AG04449 (cell line): ENCODE measurements at regions not wholly inside any gene's neighbourhood (a gene's known extent, or its start where the extent isn't known, plus 50 kb on each side); places are given as distances from the start of the nearest gene placed in this dataset.

Source experiments
- CTCF ChIA-PET: fragments of 350-600 bp; formaldehyde crosslinking; extraction: SDS; loops from one replicate; lab custom pipeline; 2021; ENCODE audit warnings: antibody characterized with exemption; lab: Yijun Ruan, JAX
- POLR2A ChIA-PET: fragments of 400-600, 350-600 bp; formaldehyde crosslinking; extraction: SDS; loops from one replicate; lab custom pipeline; 2020; ENCODE audit warnings: antibody characterized with exemption, inconsistent platforms; lab: Yijun Ruan, JAX
- DNase-seq: peaks from one replicate; pipeline ENCODE4 v3.0.0-alpha.2; 2010; ENCODE audit warnings: low read depth, low spot score
- H3K4me3 ChIP-seq: 2 replicates; pipeline ENCODE4 v1.5.1; 2011; ENCODE audit warnings: low read depth, mild to moderate bottlenecking, control low read depth, low read length
- CTCF ChIP-seq: IDR thresholded peaks from one replicate; pipeline ENCODE4 v1.5.1; 2011; ENCODE audit warnings: mild to moderate bottlenecking, moderate library complexity, low read length, control low read depth, inconsistent platforms; ENCODE audit not compliant: insufficient read depth; ENCODE audit errors: missing control alignments

- DNase-seq = no peak
- POLR2A ChIA-PET = no interaction called here
- no peak overlapping the region for H3K4me3 ChIP-seq
- CTCF ChIA-PET = interaction anchor here (1.1 to 6.3 kb wide), 4 partner anchors 10 to 381 kb away, joined by 4 to 78 read pairs (median 10); no protein-coding TSS in a partner anchor
- TF ChIP-seq CTCF = no peak
Observed at GRCh38 chr12:63419154-63419553, 249.1 kb downstream of the DPY19L2 start.

GRCh38 chr12:63416788-63417187, 251.5 kb downstream of the DPY19L2 start:
- ChIA-PET CTCF (no interaction called here), POLR2A (no interaction called here)
- TF ChIP-seq CTCF = no peak
- no peak for DNase-seq
- no peak overlapping the region for H3K4me3 ChIP-seq

- no peak for DNase-seq
- ChIA-PET POLR2A (no interaction called here), CTCF (no interaction called here)
- no peak overlapping the region for H3K4me3 ChIP-seq
- no peak for TF ChIP-seq CTCF
Observed at GRCh38 chr12:63415357-63415756, 252.9 kb downstream of the DPY19L2 start.

GRCh38 chr12:63410197-63410596, 258.1 kb downstream of the DPY19L2 start:
- TF ChIP-seq CTCF = no peak
- CTCF ChIA-PET = interaction anchor here (1.1 to 1.3 kb wide), 2 partner anchors 10 to 392 kb away, joined by 3 to 4 read pairs; no protein-coding TSS in a partner anchor

GRCh38 chr12:63406781-63407180, 255.8 kb upstream of the AVPR1A start:
- ChIA-PET POLR2A (no interaction called here), CTCF (no interaction called here)
- TF ChIP-seq CTCF = no peak
- DNase-seq = no peak
- H3K4me3 ChIP-seq = no peak overlapping the region

More at GRCh38 chr12:63410197-63410596, 258.1 kb downstream of the DPY19L2 start:
- POLR2A ChIA-PET = no interaction called here
- no peak for DNase-seq
- no peak overlapping the region for H3K4me3 ChIP-seq

- no peak overlapping the region for H3K4me3 ChIP-seq
- ChIA-PET CTCF (no interaction called here), POLR2A (no interaction called here)
- no peak for DNase-seq
- no peak for TF ChIP-seq CTCF
Observed at GRCh38 chr12:63404611-63405010, 253.6 kb upstream of the AVPR1A start.
